ENCODE measurements at regions not wholly inside any gene's neighbourhood (a gene's known extent, or its start where the extent isn't known, plus 50 kb on each side); places are given as distances from the start of the nearest gene placed in this dataset.
"Not testable (repeated sequence)": the region's sequence is repeated elsewhere in the genome, so short reads cannot be mapped to it uniquely, and the experiment has no call there.

- H3K27ac ChIP-seq: no peak overlapping the region
- H3K9me3 ChIP-seq (replicated peaks in 1 of 11): peaks cover 0 to 3% (median 0%) of the 10 kb centered on the region in 11 experiments; a peak in 2 of 22 replicates
- TF ChIP-seq Cebpa-rat (IDR thresholded peaks at IDR 0.05): no peak
- H3K4me1 ChIP-seq: peaks cover 0 to 10% (median 0%) of the 10 kb centered on the region in 10 experiments; a peak in 5 of 20 replicates
- H4K20me1 ChIP-seq: no peaks in the 10 kb centered on the region
- H3K4me2 ChIP-seq: peak overlapping the region in 2 of 11 experiments; percentile 7 to 8; a peak in 2 of 22 replicates
- H3K27me3 ChIP-seq: no peaks in the 10 kb centered on the region
- no peak overlapping the region for H3K9ac ChIP-seq
- H3K36me3 ChIP-seq: no peaks in the 10 kb centered on the region
- no peak overlapping the region for H3K4me3 ChIP-seq
Observed at GRCh38 chr5:104071887-104072286, 509.3 kb upstream of the NUDT12 start.

- Histone ChIP-seq H3K9me3 (replicated peaks in 1 of 11) (no peaks in the 10 kb centered on the region), H4K20me1 (no peaks in the 10 kb centered on the region), H3K4me2 (no peak overlapping the region), H3K4me1 (no peaks in the 10 kb centered on the region), H3K27me3 (no peaks in the 10 kb centered on the region), H3K4me3 (no peak overlapping the region), H3K27ac (no peak overlapping the region), H3K36me3 (no peaks in the 10 kb centered on the region), H3K9ac (no peak overlapping the region)
- no peak for TF ChIP-seq Cebpa-rat (IDR thresholded peaks at IDR 0.05)
Observed at GRCh38 chr5:104062621-104063377, 500.2 kb upstream of the NUDT12 start.

GRCh38 chr5:104061707-104062106, 499.1 kb upstream of the NUDT12 start:
- no peaks in the 10 kb centered on the region for H4K20me1 ChIP-seq
- no peaks in the 10 kb centered on the region for H3K4me1 ChIP-seq
- H3K36me3 ChIP-seq: no peaks in the 10 kb centered on the region
- H3K9me3 ChIP-seq (replicated peaks in 1 of 11): no peaks in the 10 kb centered on the region
- no peak overlapping the region for H3K9ac ChIP-seq
- H3K27ac ChIP-seq: no peak overlapping the region
- no peak overlapping the region for H3K4me2 ChIP-seq
- no peaks in the 10 kb centered on the region for H3K27me3 ChIP-seq
- no peak for TF ChIP-seq Cebpa-rat (IDR thresholded peaks at IDR 0.05)
- H3K4me3 ChIP-seq: no peak overlapping the region

GRCh38 chr5:104053353-104053649, 490.7 kb upstream of the NUDT12 start:
- H4K20me1 ChIP-seq: no peaks in the 10 kb centered on the region
- no peaks in the 10 kb centered on the region for H3K9me3 ChIP-seq (replicated peaks in 1 of 11)
- TF ChIP-seq Cebpa-rat (IDR thresholded peaks at IDR 0.05): no peak
- H3K4me2 ChIP-seq: no peak overlapping the region
- no peaks in the 10 kb centered on the region for H3K36me3 ChIP-seq
- no peak overlapping the region for H3K4me3 ChIP-seq
- H3K27ac ChIP-seq: no peak overlapping the region
- H3K27me3 ChIP-seq: no peaks in the 10 kb centered on the region
- no peak overlapping the region for H3K9ac ChIP-seq
- H3K4me1 ChIP-seq: 0 out of 20 replicates have a peak, but pooled peaks cover 0 to 11% (median 0%) of the 10 kb centered on the region in 10 experiments

GRCh38 chr5:104052558-104053352, 490.2 kb upstream of the NUDT12 start:
- Histone ChIP-seq H3K4me1 (0 out of 20 replicates have a peak, but pooled peaks cover 0 to 11% (median 0%) of the 10 kb centered on the region in 10 experiments), H3K9me3 (replicated peaks in 1 of 11) (no peaks in the 10 kb centered on the region), H4K20me1 (no peaks in the 10 kb centered on the region), H3K4me3 (no peak overlapping the region), H3K27ac (no peak overlapping the region), H3K27me3 (no peaks in the 10 kb centered on the region), H3K4me2 (no peak overlapping the region), H3K9ac (no peak overlapping the region), H3K36me3 (no peaks in the 10 kb centered on the region)
- TF ChIP-seq Cebpa-rat (IDR thresholded peaks at IDR 0.05): no peak

- no peaks in the 10 kb centered on the region for H3K9me3 ChIP-seq (replicated peaks in 1 of 11)
- H3K4me3 ChIP-seq: no peak overlapping the region
- no peak overlapping the region; a peak in 1 of 22 replicates for H3K27ac ChIP-seq
- H3K4me2 ChIP-seq: peak overlapping the region in 2 of 11 experiments; percentile 4 to 6; a peak in 2 of 22 replicates
- H3K36me3 ChIP-seq: no peaks in the 10 kb centered on the region
- no peak overlapping the region for H3K9ac ChIP-seq
- no peak for TF ChIP-seq Cebpa-rat (IDR thresholded peaks at IDR 0.05)
- no peaks in the 10 kb centered on the region for H3K27me3 ChIP-seq
- H3K4me1 ChIP-seq: 0 out of 20 replicates have a peak, but pooled peaks cover 0 to 11% (median 0%) of the 10 kb centered on the region in 10 experiments
- no peaks in the 10 kb centered on the region for H4K20me1 ChIP-seq
Observed at GRCh38 chr5:104050436-104050835, 487.8 kb upstream of the NUDT12 start.

GRCh38 chr5:104049752-104050151, 487.2 kb upstream of the NUDT12 start:
- no peak for TF ChIP-seq Cebpa-rat (IDR thresholded peaks at IDR 0.05)
- H4K20me1 ChIP-seq: no peaks in the 10 kb centered on the region
- H3K9ac ChIP-seq: no peak overlapping the region
- H3K27me3 ChIP-seq: no peaks in the 10 kb centered on the region
- H3K9me3 ChIP-seq (replicated peaks in 1 of 11): no peaks in the 10 kb centered on the region
- H3K36me3 ChIP-seq: no peaks in the 10 kb centered on the region
- no peak overlapping the region for H3K27ac ChIP-seq
- H3K4me1 ChIP-seq: 0 out of 20 replicates have a peak, but pooled peaks cover 0 to 11% (median 0%) of the 10 kb centered on the region in 10 experiments
- no peak overlapping the region for H3K4me3 ChIP-seq
- peak overlapping the region in 2 of 11 experiments; percentile 4 to 6; a peak in 3 of 22 replicates for H3K4me2 ChIP-seq

- H3K9me3 ChIP-seq (replicated peaks in 1 of 11): no peaks in the 10 kb centered on the region
- H4K20me1 ChIP-seq: no peaks in the 10 kb centered on the region
- no peak for TF ChIP-seq Cebpa-rat (IDR thresholded peaks at IDR 0.05)
- 0 out of 20 replicates have a peak, but pooled peaks cover 0 to 11% (median 0%) of the 10 kb centered on the region in 10 experiments for H3K4me1 ChIP-seq
- no peak overlapping the region for H3K4me3 ChIP-seq
- no peak overlapping the region for H3K4me2 ChIP-seq
- no peak overlapping the region for H3K9ac ChIP-seq
- H3K27me3 ChIP-seq: no peaks in the 10 kb centered on the region
- no peak overlapping the region for H3K27ac ChIP-seq
- no peaks in the 10 kb centered on the region for H3K36me3 ChIP-seq
Observed at GRCh38 chr5:104048231-104048630, 485.6 kb upstream of the NUDT12 start.

- Histone ChIP-seq H3K27me3 (no peaks in the 10 kb centered on the region), H4K20me1 (no peaks in the 10 kb centered on the region), H3K36me3 (no peaks in the 10 kb centered on the region), H3K4me1 (0 out of 20 replicates have a peak, but pooled peaks cover 0 to 11% (median 0%) of the 10 kb centered on the region in 10 experiments), H3K9ac (no peak overlapping the region), H3K4me3 (no peak overlapping the region), H3K4me2 (no peak overlapping the region), H3K27ac (no peak overlapping the region), H3K9me3 (replicated peaks in 1 of 11) (0 out of 22 replicates have a peak, but pooled peaks cover 0 to 5% (median 0%) of the 10 kb centered on the region in 11 experiments)
- TF ChIP-seq Cebpa-rat (IDR thresholded peaks at IDR 0.05): no peak
Observed at GRCh38 chr5:104045987-104046386, 483.4 kb upstream of the NUDT12 start.

- H3K4me3 ChIP-seq; H3K27ac ChIP-seq; H3K36me3 ChIP-seq; H3K4me1 ChIP-seq; H3K9ac ChIP-seq; H3K4me2 ChIP-seq; H3K9me3 ChIP-seq (replicated peaks in 1 of 11); H3K27me3 ChIP-seq; H4K20me1 ChIP-seq: not testable (repeated sequence)
Observed at GRCh38 chr5:104039871-104040270, 477.3 kb upstream of the NUDT12 start.

- not testable (repeated sequence) for H3K9me3 ChIP-seq (replicated peaks in 1 of 11); H3K27ac ChIP-seq; H3K27me3 ChIP-seq; H3K36me3 ChIP-seq; H3K9ac ChIP-seq; H3K4me1 ChIP-seq; H4K20me1 ChIP-seq; H3K4me3 ChIP-seq; H3K4me2 ChIP-seq
Observed at GRCh38 chr5:104037136-104037535, 474.5 kb upstream of the NUDT12 start.

- H4K20me1 ChIP-seq, H3K4me1 ChIP-seq, H3K27me3 ChIP-seq, H3K4me3 ChIP-seq, H3K27ac ChIP-seq, H3K4me2 ChIP-seq, H3K36me3 ChIP-seq, H3K9ac ChIP-seq: not testable (repeated sequence)
- H3K9me3 ChIP-seq (replicated peaks in 1 of 11): peaks cover 0 to 13% (median 0%) of the 10 kb centered on the region in 11 experiments; a peak in 6 of 22 replicates
Observed at GRCh38 chr5:104033186-104033585, 470.6 kb upstream of the NUDT12 start.
